ENCODE measurements at regions not wholly inside any gene's neighbourhood (a gene's known extent, or its start where the extent isn't known, plus 50 kb on each side); places are given as distances from the start of the nearest gene placed in this dataset.

DNA sequence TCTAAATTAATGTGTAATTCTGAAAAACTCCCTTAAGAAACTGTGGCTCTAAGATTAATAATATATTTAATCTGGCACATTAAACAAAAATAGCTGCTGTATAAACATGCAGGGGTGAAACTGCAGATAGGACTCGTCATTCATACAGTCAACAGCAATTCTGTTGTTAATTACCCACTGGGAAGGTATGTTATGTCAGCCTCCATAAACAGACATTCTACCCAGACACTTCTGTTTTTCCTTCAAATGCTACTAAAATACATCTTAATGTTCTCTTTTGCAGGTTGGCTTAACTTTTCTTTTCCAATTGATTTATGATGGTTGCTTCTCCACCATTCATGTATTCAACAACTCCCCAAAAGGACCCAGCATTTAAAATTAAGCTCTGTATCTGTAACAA, 165.6 kb downstream of the SIPA1L2 start:
- no peak overlapping the region for H3K27ac ChIP-seq
- ChIA-PET POLR2A (ENCODE audit: low non-redundant PET) (no interaction called here), CTCF (interaction anchor here (0.6 kb wide), 1 partner anchor 349 kb away, joined by 7 read pairs; no protein-coding TSS in a partner anchor)
- TF ChIP-seq, protein P1, sequence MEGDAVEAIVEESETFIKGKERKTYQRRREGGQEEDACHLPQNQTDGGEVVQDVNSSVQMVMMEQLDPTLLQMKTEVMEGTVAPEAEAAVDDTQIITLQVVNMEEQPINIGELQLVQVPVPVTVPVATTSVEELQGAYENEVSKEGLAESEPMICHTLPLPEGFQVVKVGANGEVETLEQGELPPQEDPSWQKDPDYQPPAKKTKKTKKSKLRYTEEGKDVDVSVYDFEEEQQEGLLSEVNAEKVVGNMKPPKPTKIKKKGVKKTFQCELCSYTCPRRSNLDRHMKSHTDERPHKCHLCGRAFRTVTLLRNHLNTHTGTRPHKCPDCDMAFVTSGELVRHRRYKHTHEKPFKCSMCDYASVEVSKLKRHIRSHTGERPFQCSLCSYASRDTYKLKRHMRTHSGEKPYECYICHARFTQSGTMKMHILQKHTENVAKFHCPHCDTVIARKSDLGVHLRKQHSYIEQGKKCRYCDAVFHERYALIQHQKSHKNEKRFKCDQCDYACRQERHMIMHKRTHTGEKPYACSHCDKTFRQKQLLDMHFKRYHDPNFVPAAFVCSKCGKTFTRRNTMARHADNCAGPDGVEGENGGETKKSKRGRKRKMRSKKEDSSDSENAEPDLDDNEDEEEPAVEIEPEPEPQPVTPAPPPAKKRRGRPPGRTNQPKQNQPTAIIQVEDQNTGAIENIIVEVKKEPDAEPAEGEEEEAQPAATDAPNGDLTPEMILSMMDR (conservative IDR thresholded peaks at IDR 0.05; ENCODE audit: low read depth) = no peak
- DNase-seq (ENCODE audit: low spot score) = no peak

GRCh38 chr1:232463225-232463624, 166.7 kb downstream of the SIPA1L2 start:
- H3K27ac ChIP-seq = no peak overlapping the region
- DNase-seq (ENCODE audit: low spot score) = no peak
- TF ChIP-seq, protein P1 (conservative IDR thresholded peaks at IDR 0.05; ENCODE audit: low read depth) = no peak
- CTCF ChIA-PET = no interaction called here
- POLR2A ChIA-PET (ENCODE audit: low non-redundant PET) = no interaction called here

DNA sequence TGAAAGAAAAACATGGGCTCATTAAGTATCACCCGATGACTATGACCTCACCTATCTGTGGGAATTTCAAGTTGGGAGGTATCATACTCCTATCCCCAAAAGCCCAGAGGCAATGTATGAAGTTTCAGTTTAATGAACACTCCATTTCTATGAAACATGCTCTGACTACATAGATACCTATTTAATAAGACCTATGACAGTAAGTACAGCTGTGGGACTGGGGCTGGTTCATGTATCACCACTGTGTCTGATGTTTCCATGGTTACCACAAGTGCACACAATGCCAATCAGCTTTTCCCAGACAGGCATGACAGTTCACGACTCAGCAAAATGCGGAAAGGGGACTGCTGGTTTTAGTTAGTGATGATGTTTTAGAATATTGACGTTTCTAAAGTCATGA, 167.7 kb downstream of the SIPA1L2 start:
- TF ChIP-seq, protein P1 (conservative IDR thresholded peaks at IDR 0.05; ENCODE audit: low read depth) = no peak
- DNase-seq (ENCODE audit: low spot score) = peak; percentile 38
- POLR2A ChIA-PET (ENCODE audit: low non-redundant PET) = no interaction called here
- no peak overlapping the region for H3K27ac ChIP-seq
- CTCF ChIA-PET = no interaction called here

DNA sequence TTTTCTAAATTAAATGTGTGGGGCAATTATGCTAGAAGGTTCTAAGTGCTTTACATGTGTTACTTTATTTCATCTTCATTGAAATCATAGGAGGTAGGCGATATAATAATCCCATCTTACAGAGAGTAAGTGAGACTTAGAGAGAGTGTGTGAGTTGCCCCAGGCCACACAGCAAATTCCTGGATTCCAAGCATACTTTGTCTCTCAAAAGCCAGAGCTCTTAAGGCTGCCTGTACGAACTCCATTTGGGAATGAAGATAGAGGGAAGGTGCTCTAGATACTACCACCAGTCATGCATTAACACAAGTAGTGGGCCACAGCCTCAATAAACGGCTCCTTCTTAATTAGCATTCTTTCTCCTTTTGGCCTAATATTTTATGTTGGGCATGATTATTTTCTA, 170.1 kb downstream of the SIPA1L2 start:
- H3K27ac ChIP-seq = no peak overlapping the region
- TF ChIP-seq, protein P1 (conservative IDR thresholded peaks at IDR 0.05; ENCODE audit: low read depth) = no peak
- POLR2A ChIA-PET (ENCODE audit: low non-redundant PET) = no interaction called here
- CTCF ChIA-PET = no interaction called here
- DNase-seq (ENCODE audit: low spot score) = no peak

GRCh38 chr1:232459087-232459486, 170.8 kb downstream of the SIPA1L2 start:
- TF ChIP-seq, protein P1 (conservative IDR thresholded peaks at IDR 0.05; ENCODE audit: low read depth) = no peak
- no peak for DNase-seq (ENCODE audit: low spot score)
- POLR2A ChIA-PET (ENCODE audit: low non-redundant PET) = no interaction called here
- CTCF ChIA-PET = no interaction called here
- H3K27ac ChIP-seq = no peak overlapping the region

- no peak for DNase-seq (ENCODE audit: low spot score)
- no peak overlapping the region for H3K27ac ChIP-seq
- TF ChIP-seq, protein P1 (conservative IDR thresholded peaks at IDR 0.05; ENCODE audit: low read depth) = no peak
- CTCF ChIA-PET = no interaction called here
- POLR2A ChIA-PET (ENCODE audit: low non-redundant PET) = no interaction called here
These were observed 172.3 kb downstream of the SIPA1L2 start for GRCh38 chr1:232457595-232457994.

- no peak for DNase-seq (ENCODE audit: low spot score)
- TF ChIP-seq, protein P1 (conservative IDR thresholded peaks at IDR 0.05; ENCODE audit: low read depth) = no peak
- H3K27ac ChIP-seq = no peak overlapping the region
- CTCF ChIA-PET = no interaction called here
- POLR2A ChIA-PET (ENCODE audit: low non-redundant PET) = no interaction called here
These were observed 173.2 kb downstream of the SIPA1L2 start for GRCh38 chr1:232456714-232457113.
